DMS79 treated with DMSO at 0.1 percent for 48 hours (cell line): ENCODE measurements at regions not wholly inside any gene's neighbourhood (a gene's known extent, or its start where the extent isn't known, plus 50 kb on each side); places are given as distances from the start of the nearest gene placed in this dataset.
"Not testable (repeated sequence)": the region's sequence is repeated elsewhere in the genome, so short reads cannot be mapped to it uniquely, and the experiment has no call there.

ENCODE experiments used
- DNase-seq: peaks from one replicate; lab custom pipeline; 2025; lab: John Stamatoyannopoulos, UW

DNA sequence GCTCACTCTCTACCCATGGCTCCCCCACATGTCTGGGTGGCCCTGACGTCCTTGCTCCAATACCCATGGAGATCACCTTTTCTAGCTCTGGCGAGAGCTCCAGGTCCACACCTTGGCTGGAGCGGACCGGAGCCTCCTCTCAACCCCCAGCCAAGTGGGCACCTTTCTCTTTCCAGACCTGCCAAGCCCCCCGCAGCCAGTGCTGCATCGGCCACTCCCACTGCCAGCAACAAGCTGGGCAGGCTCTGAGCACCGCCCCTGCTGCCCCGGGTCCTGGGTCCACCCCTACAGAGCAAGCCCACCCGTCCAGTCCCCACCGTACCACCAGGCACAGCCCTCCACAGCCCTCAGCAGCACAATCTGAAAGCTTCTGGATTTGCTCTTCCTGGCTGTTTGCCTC is 98.2 kb upstream of the C14orf180 start:
- DNase-seq: no peak

DNA sequence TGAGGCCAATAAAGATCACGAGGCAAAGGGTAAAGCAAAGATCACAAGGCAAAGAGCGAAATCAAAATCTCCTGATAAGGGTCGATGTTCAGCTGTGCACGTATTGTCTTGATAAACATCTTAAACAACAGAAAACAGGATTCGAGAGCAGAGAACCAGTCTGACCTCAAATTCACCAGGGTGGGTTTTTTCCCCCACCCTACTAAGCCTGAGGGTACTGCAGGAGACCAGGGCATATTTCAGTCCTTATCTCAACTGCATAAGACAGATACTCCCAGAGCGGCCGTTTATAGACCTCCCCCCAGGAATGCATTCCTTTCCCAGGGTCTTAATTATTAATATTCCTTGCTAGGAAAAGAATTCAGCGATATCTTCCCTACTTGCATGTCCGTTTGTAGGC is 97.5 kb upstream of the C14orf180 start:
- DNase-seq: not testable (repeated sequence)

DNA sequence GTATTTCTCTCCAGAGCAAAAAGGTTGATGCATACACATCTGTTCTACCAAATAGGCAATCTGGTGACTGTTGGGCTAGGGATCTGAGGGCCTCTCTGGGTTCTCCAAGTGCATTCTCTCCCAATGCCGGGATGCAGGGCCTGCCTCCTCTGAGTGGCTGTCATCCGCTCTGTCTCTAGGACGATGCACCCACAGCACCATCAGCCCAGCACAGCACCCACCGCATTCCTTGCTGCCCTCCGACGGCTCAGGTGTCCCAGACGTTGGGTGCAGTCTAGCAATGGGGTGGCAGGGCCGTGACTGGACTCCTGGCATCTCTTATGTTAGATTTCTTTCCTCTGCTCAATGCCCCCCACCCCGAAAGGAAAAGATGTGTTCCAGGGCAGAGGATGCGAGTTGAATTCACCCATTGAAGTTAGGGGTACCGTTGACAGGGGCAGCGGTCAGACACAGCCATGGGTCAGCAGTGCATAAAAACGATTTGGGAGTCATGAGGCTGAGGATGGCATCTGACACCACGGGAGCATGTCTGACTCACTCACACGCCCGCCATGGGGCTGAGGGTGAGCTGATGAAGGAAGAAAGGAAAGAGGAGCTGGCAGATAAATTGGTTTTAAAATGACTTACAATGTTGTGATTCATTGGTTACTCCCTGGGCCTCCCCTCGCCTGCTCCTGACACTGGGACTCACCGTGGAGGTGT is 93.2 kb upstream of the C14orf180 start:
- DNase-seq: no peak

DNA sequence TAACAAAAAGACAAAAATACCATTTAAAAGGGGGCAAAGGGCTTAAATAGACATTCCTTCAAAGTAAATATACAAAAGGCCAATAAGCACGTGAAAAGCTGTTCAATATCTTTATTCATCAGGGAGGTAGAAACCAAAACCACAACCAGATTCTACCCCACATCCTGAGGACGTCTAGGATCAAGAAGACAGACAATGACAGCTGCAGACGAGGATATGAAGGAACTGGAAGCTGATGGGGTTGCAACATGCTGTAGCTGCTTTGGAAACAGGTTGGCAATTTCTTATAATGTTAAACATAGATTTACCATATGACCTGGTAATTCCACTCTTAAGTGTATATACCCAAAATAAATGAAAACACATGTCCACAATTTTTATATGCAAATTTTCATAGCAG is 85.1 kb upstream of the C14orf180 start:
- DNase-seq: no peak

DNA sequence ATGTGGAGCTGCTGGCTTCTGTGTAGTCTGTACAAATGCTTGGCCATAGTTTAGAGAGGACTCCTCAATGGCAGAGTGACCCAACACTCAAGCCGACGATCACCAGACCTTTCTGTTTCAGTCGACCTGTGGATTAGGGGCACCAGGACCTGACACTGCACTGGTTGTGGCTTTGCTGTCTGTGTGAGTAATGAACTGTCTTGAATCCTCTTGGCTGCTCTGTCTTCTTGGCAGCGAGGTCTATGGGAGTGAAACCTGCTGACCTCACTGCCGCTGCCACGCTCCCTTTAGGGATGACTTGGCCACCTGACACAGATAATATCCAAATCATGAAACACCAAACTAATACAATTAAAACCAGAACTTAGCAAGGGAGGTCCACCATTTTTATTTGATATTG is 83.5 kb upstream of the C14orf180 start:
- DNase-seq: no peak

DNA sequence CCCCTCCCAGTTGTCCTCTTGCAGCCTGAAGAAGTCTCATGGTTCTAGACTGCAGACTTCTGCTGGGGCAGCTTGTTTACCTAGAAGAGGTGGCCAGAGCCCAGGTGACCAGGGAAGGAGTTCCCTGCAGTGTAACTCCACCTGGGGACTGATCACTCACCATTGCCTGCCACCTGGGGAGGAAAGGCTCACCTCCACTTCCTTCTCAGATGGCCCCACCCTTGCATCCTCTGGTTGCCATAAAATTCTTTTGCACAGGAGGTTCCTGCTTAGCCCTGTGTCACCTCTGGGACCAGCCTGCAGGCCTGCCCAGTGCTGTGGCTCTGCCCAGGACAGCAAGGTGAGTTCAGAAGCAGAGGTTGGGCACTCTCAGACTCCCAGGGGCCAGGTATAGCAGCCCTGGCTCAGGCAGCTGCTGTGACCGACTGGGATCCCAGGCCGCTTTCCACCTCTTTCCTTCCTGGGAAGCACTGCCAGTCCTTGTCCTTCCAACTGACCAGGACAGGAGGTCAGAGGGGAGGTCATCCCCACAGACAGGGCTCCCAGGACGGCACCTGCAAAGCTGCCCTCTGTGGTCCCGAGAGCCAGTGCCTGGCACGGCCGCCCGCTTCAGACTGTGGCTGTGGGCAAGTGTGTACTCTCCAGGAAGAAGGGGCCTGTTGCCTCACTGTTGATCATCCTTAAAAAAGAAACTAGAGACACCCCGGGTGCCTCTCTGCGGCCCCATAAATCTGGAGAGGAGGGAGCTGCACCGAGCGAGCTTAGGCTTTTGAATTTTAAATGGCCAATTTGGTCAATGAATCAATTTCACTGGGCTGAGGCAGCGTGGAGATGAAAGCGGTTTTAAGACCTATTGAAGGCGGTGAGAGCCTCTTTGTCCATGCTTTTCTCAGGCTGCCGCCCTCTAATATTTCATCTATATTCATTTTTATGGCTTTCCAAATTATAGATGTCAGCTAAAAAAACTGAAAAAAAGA is 79.5 kb upstream of the C14orf180 start:
- DNase-seq: no peak

DNA sequence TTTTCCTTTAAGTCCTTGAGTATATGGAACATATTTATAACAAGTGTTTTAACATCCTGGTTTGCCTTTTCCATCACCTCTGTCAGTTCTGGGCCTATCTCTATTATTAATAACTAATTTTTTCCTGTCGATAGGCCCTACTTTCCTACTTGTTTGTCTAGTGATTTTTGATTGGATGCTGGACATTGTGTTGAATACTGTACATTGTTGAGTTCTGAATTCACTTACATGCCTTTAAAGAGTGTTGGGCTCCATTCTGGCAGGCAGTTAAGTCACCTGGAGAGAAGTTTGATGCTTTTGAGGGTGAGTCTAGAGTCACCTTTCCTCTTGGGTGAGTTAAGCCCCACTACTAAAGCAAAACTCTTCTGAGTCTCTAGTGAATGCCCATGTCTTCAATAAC is 77.5 kb upstream of the C14orf180 start:
- no peak for DNase-seq

DNA sequence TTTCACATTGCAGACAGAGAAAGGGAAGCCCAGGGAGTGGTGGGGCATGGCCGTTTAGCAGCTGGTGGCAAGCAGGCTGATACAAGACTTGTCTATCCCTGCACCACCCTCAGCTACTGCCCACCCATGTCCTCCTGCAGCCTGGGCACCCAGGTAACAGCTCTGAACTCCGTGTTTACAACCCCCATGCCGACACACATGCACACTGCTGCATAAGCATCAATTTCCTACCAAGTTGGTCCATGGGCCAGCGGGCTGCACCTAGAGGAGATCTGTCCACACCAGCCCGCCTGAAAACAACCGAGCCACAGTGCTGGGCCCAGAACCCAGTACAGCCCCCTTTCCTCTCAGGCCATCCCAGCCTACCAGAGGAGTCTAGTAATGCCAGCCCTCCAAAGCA is 75.9 kb upstream of the C14orf180 start:
- DNase-seq: no peak

DNA sequence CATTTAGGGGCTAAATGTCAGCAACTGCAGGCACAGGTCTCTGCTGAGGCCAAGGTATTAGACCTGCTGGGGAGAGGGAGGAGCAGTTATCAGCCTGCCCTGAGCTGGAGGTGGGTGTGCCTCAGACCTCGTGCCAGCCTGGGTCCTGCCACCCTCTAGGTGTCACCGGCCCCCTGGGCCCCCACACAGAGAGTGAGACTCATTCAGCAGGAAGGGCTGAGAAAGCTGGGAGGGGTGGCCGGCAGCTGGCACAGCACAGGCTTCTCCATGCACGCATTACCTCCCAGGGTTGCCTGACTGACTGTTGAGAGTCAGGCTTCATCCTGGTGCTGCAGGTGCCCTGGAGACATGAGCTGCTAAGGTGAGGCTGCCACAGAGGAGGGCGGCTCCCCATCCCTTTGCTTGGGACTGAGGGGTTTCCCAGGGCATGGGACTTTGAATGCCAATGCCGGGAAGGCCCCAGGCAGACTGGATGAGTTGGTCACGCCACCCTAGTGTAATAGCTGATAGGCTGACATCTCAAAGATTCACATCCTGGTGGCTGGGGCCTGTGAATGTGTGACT is 75.3 kb upstream of the C14orf180 start:
- DNase-seq: no peak

DNA sequence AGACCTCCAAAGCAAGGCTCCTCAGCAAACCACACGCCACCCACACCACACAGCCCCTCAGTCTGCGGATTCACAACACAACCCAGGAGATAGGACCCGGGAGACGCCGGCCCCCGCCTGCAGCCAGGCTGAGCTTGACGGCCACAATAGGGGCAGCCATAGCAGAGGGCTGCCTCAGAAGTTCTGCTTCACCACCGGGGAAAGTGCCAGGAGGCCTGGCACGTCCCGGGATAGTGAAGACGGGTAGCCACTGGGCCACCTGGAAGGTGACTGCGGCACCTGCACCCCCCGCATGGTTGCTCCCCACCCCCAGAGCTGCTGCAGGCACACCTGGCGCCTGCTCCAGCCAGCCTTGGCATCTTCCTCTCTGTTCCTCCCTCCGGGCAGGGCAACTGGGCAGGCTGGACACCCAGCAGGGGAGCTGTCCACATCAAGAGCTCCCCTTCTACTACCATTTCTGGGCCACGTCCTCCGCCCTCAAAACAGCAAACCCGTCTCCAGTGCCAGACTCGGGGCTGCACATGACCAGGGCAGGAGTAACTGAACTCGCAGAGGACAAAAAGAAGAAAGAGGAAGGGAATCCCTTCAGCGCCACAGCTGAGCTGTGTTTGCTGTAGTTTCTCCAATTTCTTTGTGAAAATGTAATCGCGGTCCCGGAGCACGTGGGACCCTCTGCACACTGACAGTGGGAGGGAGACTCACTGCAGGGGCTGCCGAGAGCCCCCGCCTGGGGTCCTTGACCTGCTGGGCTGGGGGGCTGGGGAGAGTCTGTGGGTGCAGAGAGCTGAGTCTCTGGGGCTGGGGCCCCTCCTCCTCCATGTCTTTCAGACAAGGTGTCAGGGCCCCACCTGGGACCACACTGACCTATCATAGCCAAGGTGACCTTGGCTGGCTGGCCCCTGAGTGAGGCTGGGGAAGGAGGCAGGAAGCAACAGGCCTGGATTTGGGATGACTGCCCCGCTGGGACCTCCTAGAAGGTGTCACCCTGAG is 74.2 kb upstream of the C14orf180 start:
- no peak for DNase-seq

DNA sequence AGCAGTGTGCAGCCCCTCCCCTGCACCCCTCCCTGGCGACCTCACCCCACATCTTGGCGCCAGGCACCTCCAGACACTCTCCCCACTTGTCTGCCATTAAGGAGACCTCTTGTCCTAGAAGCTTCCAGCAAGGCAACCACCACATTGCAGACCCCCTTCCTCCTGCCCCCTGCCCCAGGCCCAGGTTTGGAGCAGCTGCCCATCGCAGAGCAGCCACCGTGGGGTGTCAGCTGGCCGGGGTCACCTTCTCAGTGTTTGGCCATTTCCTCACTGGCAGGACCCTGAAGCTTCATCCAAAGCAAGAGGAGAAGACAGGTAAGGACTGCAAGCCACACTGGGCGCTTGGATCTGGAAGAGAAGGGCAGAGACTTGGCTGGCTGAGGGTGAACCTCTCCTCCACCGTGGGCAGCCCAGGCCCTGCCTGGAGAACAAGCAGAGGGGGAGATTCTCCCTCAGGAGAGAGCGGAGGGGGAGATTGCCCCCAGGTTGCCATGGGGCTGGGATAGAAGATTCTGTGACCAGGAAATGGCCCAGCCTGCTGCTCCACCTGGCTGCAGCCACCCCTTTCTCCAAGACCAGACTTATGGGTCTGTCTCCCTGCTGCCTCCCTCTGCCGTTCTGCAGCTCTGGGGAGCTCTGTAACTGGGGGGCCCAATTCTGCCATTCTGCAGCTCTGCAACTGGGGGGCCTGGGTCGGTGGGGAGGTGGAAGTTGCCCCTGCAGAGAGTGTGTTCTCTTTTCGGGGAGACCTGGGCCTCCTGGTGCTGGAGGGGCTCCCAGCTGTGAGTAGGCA is 72.9 kb upstream of the C14orf180 start:
- no peak for DNase-seq

DNA sequence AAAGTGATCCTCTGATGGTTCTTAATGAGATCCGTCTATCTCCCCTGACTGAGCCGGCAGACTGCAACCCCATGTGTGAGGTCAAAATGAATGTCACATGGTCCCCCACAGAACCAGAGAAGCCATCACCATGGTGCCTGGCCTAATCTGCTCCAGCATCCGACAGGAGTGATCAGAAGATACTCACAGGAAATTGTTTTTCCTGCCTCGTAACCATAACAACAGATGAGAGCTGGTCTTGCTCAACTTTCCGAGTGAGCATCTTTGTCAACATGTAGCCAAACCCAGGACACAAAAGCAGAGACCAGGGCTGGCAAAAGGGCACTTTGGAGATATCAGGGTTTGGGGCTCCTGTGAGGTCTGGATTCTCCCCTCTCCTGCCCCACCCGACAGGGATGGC is 72.1 kb upstream of the C14orf180 start:
- no peak for DNase-seq

DNA sequence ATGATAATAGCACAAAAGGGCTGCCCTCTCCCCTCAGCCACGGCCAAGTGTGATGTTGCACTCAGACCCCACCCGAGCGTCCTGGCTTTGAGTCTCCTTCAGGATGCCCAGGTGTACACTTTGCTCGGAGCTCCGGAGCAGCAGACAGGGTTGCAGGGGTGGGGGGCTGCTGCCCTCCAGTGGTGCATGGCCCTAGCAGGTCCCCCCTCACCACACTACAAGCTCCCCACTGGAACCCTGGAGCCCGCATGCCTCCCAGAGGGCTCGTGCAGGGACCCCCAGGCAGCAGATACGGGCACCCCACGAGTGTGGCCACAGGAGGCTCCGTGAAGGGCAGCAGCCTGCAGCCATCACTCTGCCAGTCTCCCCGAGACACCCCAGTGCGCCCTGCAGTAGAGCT is 69.9 kb upstream of the C14orf180 start:
- no peak for DNase-seq

DNA sequence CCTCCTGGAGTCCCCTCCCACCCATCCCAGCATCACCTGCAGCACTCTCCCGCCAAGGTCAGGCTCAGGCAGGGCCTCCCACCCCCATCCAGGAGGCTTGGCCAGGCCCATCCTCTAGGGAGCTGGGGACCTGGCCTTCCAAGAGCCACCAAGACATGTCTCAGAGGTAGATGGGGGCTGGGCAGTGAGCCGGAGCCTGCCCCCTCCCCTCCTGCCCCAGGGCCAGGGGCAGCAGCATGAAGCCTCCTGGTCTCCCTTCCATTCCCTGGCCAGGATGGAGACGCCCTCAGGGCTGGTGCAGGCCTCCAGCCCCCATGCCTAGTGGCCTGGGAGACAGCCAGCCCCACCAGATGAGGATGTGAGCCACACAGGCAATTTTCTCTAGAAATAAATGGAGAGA is 69.3 kb upstream of the C14orf180 start:
- DNase-seq: no peak

DNA sequence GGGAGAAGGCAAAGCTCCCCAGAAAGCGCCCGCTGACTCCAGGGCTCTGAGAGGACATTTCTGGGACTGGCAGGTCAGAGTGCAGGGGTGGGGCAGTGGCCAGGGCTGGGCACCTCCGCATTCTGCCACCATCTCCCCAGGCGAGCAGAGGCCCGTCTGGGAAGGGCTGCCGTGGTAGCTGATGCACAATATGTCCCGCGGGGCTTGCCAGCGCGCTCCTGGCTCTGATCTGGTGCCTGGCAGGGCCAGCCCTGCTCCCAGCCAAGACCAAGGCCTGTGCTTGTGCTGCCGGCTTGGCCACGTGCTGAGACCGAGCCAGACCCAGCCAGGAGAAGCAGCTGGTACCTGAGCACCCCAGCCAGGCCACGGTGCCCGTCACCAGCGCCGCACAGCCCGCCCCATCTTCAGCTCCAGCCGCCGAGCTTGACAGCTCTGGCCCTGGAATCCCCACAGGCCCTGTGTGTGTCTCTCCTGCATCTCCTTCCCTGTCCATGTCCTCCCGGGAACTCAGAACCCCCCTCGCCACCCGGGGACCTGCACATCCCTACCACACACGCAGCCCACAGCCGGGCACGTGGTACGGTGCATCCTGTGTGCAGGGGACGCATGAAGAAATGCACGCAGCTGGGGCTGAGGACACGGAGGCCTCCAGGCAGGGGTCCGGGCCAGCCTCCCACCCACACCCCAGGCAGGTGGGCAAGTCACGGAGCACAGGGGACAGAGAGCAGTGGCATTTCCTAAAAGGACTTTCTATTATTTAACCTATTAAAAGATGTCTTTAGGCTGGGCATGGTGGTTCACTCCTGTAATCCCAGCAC is 68.6 kb upstream of the C14orf180 start:
- no peak for DNase-seq

DNA sequence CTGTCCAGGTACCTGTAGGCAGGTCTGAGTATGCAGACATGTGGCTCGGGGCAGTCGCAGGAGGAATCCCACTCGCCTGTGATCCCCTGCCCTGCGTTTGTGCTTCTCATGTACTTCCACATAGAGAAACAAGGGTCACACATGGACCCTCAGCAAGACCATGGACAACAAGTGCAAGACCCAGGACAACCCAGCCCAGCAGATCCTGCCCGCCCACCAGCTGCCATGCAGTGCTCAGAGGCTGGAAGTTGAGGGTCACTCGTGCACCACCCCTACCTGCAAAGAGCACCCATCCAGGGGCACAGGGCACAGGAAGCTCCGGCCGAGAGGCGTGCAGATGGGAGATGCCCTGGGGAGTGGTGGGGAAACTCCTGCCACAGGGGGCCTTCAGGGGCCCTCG is 67.5 kb upstream of the C14orf180 start:
- DNase-seq: no peak

DNA sequence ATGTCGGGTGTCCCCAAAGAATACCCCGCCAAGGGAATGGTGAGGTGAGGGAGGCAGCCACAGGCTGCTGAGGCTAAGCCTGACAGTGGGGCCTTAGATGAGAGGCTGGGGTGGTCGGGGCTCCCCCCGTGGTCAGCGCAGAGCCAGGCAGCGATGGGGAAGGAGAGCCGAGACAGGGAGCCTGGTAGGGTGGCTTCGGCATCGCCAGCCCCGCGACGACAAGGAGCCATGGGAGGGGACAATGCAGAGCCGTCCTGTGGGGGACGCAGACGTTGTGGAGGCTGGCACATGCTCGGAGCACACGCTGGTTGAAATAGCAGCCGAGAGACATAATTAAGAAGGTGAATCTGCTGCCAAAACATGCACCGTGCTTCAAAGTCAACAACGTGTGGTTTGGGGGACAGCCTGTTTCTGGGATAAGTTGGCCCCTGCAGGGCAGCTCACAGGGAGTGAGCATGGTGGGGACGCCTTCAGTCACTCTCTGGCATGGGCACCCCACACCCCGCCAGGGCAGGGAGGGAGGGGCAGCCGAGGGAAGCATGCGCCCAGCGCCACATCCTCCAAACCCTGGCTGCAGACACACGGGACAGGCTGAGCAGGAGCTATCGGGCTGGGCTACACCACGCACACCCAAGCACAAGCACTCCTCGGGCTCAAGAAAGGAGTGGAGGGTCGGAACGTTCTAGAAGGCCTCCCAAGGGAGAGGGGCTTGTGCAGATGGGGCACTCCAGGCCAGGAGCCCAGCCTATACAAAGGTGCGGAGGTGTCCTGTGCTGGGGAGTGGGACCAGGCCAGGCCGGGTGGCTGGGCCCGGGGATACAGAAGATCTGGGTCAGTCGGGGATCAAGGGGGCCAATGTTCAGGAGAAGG is 66.6 kb upstream of the C14orf180 start:
- DNase-seq: no peak

DNA sequence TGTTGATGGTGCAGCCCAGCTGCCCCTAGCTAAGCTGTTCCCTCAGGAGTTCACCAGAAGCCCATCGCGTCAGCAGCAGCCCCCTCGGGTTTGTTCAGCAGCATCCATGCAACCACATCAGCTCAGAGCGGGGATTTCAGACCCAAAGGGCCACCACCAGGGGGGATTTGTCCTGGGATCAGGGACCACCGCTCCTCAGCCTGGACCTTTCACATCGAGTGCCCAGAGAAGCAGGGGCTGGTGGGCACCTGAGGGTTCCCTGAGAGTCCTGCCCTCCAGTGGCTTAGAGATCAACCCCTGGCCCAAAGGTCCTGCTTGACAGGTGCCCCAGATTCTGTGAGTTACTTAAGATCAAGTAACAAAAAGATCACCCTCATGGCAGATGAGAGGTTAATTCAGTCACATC is 65.9 kb upstream of the C14orf180 start:
- DNase-seq: no peak
